Skeletal muscle tissue (tissue), 3 donors: ENCODE measurements at regions not wholly inside any gene's neighbourhood (a gene's known extent, or its start where the extent isn't known, plus 50 kb on each side); places are given as distances from the start of the nearest gene placed in this dataset.

Source experiments
- H3K27ac ChIP-seq: one replicate; pipeline ENCODE4 v1.7.0; 2013; ENCODE audit warnings: mild to moderate bottlenecking, low read depth, low read length, inconsistent platforms
- H3K27me3 ChIP-seq, 3 donors: one replicate each; pipeline ENCODE4 v1.7.0; 2013; ENCODE audit warnings: low read length in 3 of 3; ENCODE audit not compliant: control insufficient read depth in 3 of 3, insufficient read depth in 3 of 3
- H3K36me3 ChIP-seq, 3 donors: one replicate each; pipeline ENCODE4 v1.7.0; 2013; ENCODE audit warnings: low read length in 3 of 3; ENCODE audit not compliant: control insufficient read depth in 3 of 3, insufficient read depth in 3 of 3
- H3K4me1 ChIP-seq, 3 donors: one replicate each; pipeline ENCODE4 v1.7.0; 2013; ENCODE audit warnings: low read length in 3 of 3, mild to moderate bottlenecking in 3 of 3; ENCODE audit not compliant: control insufficient read depth in 3 of 3, insufficient read depth in 3 of 3
- H3K4me3 ChIP-seq, 3 donors: one replicate each; pipeline ENCODE4 v1.7.0; 2013; ENCODE audit warnings: low read length in 3 of 3
- H3K9ac ChIP-seq, 3 donors: one replicate each; pipeline ENCODE4 v1.7.0; 2013; ENCODE audit warnings: low read length in 3 of 3, mild to moderate bottlenecking in 3 of 3, moderate library complexity in 2 of 3, low read depth in 1 of 3
- H3K9me3 ChIP-seq, 3 donors: one replicate each; pipeline ENCODE4 v1.7.0; 2013; ENCODE audit warnings: low read length in 3 of 3; ENCODE audit not compliant: control insufficient read depth in 3 of 3
- donor health status: Osteomylitis.

DNA sequence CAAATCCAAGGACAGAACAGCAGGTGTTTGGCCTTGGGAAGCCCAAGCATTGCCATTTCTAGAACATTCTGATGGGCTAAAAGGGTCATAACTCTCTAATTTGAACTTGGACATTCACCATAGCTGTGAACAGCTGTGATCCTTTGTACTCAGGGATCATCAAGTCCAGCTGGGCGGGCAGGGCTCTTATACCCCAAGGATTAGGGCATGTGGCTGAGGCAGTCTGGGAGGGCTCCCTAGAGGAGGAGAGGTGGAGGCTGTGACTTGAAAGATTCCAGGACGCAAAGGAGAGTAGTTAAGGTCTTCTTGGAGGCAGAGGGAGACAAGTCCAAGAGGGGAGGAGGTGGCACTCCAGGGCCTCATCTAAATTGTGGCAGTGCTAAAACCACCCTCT, 233.1 kb upstream of the GSE1 start:
- H3K36me3 ChIP-seq = peaks cover 0 to 3% (median 0%) of the 10 kb centered on the region in 3 donors
- H3K27ac ChIP-seq = no peak overlapping the region
- H3K9me3 ChIP-seq = no peaks in the 10 kb centered on the region
- peaks cover 40 to 69% (median 49%) of the 10 kb centered on the region in 3 donors for H3K4me1 ChIP-seq
- H3K4me3 ChIP-seq = no peak overlapping the region
- H3K27me3 ChIP-seq = no peaks in the 10 kb centered on the region
- H3K9ac ChIP-seq = no peak overlapping the region

- H3K4me3 ChIP-seq = no peak overlapping the region
- H3K4me1 ChIP-seq = peaks cover 38 to 63% (median 44%) of the 10 kb centered on the region in 3 donors
- H3K27me3 ChIP-seq = no peaks in the 10 kb centered on the region
- H3K27ac ChIP-seq = no peak overlapping the region
- H3K9me3 ChIP-seq = no peaks in the 10 kb centered on the region
- peak overlapping the region in 1 of 3 donors; percentile 25 for H3K9ac ChIP-seq
- H3K36me3 ChIP-seq = peaks cover 0 to 3% (median 0%) of the 10 kb centered on the region in 3 donors
Measured at GRCh38 chr16:85380905-85381737, 232.0 kb upstream of the GSE1 start.

DNA sequence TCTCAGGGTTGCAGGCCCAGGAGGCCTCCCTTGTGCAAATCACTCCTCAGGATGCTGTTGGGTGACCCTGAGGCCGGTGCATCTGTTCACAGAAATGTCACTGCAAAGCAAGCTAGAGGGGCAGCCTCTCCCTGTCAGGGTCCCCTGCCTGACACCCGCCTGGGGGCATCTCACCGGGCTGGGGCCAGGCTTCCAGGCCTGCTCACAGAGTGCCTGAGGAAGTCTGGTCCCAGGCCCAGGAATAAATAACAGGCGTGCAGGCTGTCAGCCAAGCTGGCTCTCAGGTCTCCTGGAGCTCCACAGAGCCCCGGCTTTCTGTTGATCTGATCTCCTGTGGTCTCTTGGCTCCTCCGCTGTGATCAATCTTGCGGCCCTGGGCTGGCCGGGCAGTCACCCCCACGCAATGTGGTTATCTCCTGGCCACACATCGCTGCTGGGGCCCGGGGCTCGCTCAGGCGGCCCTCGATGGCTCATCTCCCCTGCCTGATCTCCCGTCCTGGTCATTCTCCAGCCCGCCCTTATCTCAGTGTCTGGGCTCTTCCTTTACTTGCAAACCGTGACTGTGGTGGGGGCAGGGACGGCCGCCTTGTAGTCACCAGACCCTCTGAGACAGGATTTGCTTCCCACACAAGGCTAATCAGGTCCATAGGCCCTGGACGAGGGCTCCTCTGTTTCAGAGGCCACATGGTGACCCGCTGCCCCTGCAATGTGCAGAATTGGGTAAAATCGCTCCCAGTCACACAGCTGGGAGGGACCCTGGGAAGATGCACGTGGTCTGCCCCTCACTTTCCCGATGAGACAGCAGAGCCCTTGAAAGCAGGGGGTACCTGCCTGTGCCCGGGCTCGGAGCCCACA, 231.2 kb upstream of the GSE1 start:
- H3K27me3 ChIP-seq = no peaks in the 10 kb centered on the region
- H3K9ac ChIP-seq = peak overlapping the region in 1 of 3 donors; percentile 25
- no peaks in the 10 kb centered on the region for H3K9me3 ChIP-seq
- no peak overlapping the region for H3K27ac ChIP-seq
- peaks cover 30 to 55% (median 36%) of the 10 kb centered on the region in 3 donors for H3K4me1 ChIP-seq
- H3K36me3 ChIP-seq = peaks cover 0 to 3% (median 0%) of the 10 kb centered on the region in 3 donors
- H3K4me3 ChIP-seq = no peak overlapping the region

DNA sequence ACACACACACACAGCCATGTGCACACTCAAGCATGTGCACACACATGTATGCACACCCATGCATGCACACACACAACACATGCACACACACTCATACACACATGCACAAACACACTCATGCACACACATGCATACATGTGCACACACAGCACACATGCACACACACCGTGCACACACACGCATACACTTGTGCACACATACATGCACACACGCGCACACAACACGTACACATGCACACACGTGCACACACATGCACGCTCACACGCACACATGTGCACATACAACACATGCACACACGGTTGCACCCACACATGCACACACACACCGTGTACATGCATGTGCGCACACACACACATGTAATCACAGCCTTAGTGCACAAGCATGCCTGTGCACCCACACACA, 230.4 kb upstream of the GSE1 start:
- Histone ChIP-seq H3K27ac (no peak overlapping the region), H3K27me3 (no peaks in the 10 kb centered on the region), H3K4me1 (peaks cover 30 to 47% (median 31%) of the 10 kb centered on the region in 3 donors), H3K36me3 (peaks cover 0 to 3% (median 0%) of the 10 kb centered on the region in 3 donors), H3K4me3 (peak overlapping the region in 1 of 3 donors; percentile 2), H3K9me3 (no peaks in the 10 kb centered on the region), H3K9ac (no peak overlapping the region)

DNA sequence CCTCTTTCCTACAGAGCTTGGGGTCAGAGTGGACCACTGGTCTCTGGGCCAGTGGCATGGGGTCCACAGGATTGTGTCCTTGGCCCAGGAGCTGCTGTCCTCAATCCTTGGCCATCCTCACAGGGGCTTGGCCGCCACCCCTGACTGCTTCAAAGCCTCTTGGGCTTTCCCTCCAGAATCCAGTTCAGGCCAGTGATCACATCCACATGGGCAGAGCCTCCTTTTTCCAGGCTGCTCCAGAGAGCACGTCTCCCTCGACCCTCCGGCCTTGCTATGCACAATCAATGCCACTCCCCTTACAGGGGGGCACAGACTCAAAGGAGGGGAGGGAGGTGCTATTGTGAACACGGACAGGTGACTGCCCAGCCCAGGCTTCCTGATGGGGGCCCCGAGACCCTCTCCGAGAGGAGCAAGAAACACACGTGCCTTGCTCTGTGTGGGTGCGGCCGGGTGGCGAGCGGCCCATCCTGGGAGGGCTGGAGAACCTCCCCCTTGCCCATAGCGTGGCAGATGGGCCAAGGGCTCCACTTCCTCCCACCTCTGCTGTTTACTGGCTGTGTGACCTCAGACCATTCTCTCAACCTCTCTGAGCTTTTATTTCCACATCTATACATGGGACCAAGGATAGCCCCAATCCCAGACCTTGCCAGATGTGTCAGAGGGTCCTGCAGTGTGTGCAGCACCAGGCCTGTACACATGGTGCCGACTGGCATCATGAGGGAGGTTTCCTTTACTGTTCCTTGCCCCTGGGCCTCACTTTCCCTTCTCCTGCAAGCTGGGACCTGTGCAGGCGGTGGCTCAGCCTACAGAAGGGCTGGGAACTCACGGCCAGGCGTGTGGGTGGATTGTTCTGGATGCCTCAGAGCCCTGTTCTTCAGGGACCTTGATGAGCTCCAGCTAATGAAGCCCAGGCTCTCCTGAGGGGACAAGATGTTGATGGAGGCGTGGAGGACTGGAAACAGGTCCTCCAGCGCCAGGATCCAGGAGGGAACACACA, 229.0 kb upstream of the GSE1 start:
- peaks cover 0 to 3% (median 0%) of the 10 kb centered on the region in 3 donors for H3K36me3 ChIP-seq
- peak overlapping the region in 1 of 3 donors; percentile 16 for H3K9ac ChIP-seq
- H3K4me1 ChIP-seq = peaks cover 25 to 35% (median 28%) of the 10 kb centered on the region in 3 donors
- H3K4me3 ChIP-seq = no peak overlapping the region
- no peaks in the 10 kb centered on the region for H3K27me3 ChIP-seq
- H3K9me3 ChIP-seq = no peaks in the 10 kb centered on the region
- no peak overlapping the region for H3K27ac ChIP-seq

DNA sequence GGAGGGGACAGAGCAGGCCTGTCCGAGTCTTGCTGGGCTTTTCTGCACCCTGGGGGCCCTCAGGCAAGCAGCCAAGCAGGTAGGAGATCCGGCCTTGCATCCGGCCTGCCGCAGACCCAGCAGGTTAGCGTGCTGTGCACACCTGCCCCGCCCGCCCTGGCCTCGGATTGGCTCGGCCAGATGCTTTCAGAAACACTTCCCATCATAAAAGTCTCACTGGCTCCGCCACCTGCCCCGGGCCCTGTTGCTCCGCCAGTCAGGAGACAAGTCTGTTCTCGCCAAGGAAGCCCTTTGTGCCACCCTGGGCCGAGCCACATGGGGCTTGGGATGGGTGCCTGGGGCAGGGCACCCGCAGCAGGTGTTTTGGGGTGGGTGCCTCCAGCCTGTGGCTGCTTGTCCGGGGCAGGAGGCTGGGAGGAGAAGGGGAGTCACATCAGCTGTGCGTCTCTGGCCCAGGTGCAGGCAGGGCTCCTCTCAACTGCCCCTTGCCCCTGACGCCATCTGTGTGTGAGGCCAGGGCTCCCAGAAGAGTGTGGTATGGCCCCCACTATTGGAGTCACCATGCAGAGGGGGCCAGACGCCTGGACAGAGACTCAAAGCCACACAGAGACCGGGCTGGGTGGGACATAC, 228.2 kb upstream of the GSE1 start:
- Histone ChIP-seq H3K4me3 (no peak overlapping the region), H3K9me3 (no peaks in the 10 kb centered on the region), H3K36me3 (peaks cover 0 to 3% (median 0%) of the 10 kb centered on the region in 3 donors), H3K27me3 (no peaks in the 10 kb centered on the region), H3K4me1 (peaks cover 18 to 27% (median 21%) of the 10 kb centered on the region in 3 donors), H3K27ac (no peak overlapping the region), H3K9ac (no peak overlapping the region)

DNA sequence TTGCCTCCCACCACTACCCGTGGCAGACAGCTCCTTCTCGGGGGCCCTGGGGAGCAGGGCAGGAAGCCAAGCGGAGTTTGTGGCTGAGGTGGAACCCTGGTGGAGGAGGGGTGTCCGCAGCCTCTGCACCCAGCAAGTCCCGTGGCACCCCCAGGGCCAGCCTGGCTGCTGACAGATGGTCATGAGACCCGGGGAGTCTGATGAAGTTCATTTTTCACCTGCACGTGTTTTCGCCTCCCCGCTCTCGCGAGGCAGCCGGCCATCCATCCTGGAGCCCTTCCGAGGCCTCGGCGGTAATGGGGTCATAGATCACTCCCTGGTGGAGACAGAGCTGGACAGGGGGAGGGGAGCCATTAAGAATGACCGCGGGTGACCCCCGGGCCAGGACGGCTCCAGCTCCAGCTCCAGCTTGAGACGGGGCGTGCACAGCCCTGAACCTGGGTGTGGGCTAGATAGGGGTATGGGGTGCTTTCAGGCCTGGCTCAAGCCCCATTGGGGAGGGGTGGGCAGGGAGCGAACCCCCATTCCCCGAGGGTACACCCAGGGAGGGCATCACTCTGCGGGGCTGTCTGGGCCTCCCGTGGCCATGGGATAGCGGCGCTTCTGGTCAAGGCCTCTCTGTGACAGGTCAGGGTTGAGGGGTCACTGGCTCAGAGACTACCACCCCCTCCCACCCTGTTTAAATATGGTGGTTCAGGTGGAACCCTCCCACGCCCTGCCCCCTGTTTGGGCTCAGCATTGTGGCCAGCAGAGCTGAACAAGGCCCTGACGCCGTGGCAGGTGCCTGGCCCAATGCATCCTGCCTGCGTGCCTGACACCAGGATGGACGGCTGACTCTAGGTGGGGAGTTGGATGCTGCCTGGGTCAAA, 227.4 kb upstream of the GSE1 start:
- no peak overlapping the region for H3K27ac ChIP-seq

GRCh38 chr16:85386467-85387170, 226.5 kb upstream of the GSE1 start:
- Histone ChIP-seq H3K27ac (no peak overlapping the region), H3K4me3 (no peak overlapping the region), H3K9me3 (no peaks in the 10 kb centered on the region), H3K36me3 (peaks cover 0 to 3% (median 0%) of the 10 kb centered on the region in 3 donors), H3K9ac (no peak overlapping the region), H3K4me1 (peaks cover 14 to 24% (median 16%) of the 10 kb centered on the region in 3 donors), H3K27me3 (no peaks in the 10 kb centered on the region)

More for the DNA sequence above, 227.4 kb upstream of the GSE1 start:
- Histone ChIP-seq H3K4me1 (peaks cover 17 to 24% (median 21%) of the 10 kb centered on the region in 3 donors), H3K9me3 (no peaks in the 10 kb centered on the region), H3K27me3 (no peaks in the 10 kb centered on the region), H3K36me3 (peaks cover 0 to 3% (median 0%) of the 10 kb centered on the region in 3 donors), H3K4me3 (no peak overlapping the region), H3K9ac (no peak overlapping the region)
